Tibial nerve (tissue), 4 donors: ENCODE measurements at regions not wholly inside any gene's neighbourhood (a gene's known extent, or its start where the extent isn't known, plus 50 kb on each side); places are given as distances from the start of the nearest gene placed in this dataset.

Source experiments
- DNase-seq, 2 donors: peaks; one replicate each; pipeline ENCODE4 v3.0.0-alpha.2; 2019; ENCODE audit warnings: low spot score in 2 of 2
- H3K27ac ChIP-seq, 4 donors: fragments of 200-600 bp; sonication (generic) in 3 of 4; one replicate each; pipeline ENCODE4 v1.5.1; 2017 to 2019; ENCODE audit warnings: mild to moderate bottlenecking in 1 of 4
- H3K27me3 ChIP-seq, 2 donors: fragments of 200-600 bp; sonication (generic) in 1 of 2; one replicate each; pipeline versions ENCODE4 v1.5.1 to v1.6.0; 2017 to 2019
- H3K36me3 ChIP-seq, 3 donors: fragments of 200-600 bp; sonication (generic); one replicate each; pipeline ENCODE4 v1.5.1; 2018 to 2019
- H3K4me1 ChIP-seq, 4 donors: fragments of 200-600 bp; sonication (generic) in 3 of 4; one replicate each; pipeline ENCODE4 v1.5.1; 2017 to 2019
- H3K4me3 ChIP-seq, 4 donors: fragments of 200-600 bp; sonication (generic) in 3 of 4; one replicate each; pipeline ENCODE4 v1.5.1; 2017 to 2019; ENCODE audit warnings: mild to moderate bottlenecking in 1 of 4, moderate library complexity in 1 of 4
- H3K9me3 ChIP-seq, 4 donors: fragments of 200-600 bp; sonication (generic) in 3 of 4; one replicate each; pipeline ENCODE4 v1.5.1; 2017 to 2019
- EP300 ChIP-seq, 2 donors: sonication (generic); formaldehyde crosslinking; IDR thresholded peaks; one replicate each; pipeline ENCODE4 v1.6.1; 2017; ENCODE audit warnings: antibody characterized with exemption in 2 of 2, mild to moderate bottlenecking in 1 of 2
- POLR2A ChIP-seq, 2 donors: fragments of 450-650 bp; IDR thresholded peaks; one replicate each; pipeline ENCODE4 v1.6.1; 2017; ENCODE audit warnings: antibody characterized with exemption in 2 of 2, mild to moderate bottlenecking in 2 of 2, moderate library complexity in 2 of 2
- WGBS, 2 donors: methylation state at CpG; one replicate each; pipeline ENCODE4 v1.1.5; 2018; 5-methylcytosine and 5-hydroxymethylcytosine counted together
- TF ChIP-seq, protein P1 (sequence below), 5 experiments: fragments of 200-600 bp in 3 of 5; fragments of 450-650 bp in 2 of 5; sonication (generic) in 3 of 5; IDR thresholded peaks; one replicate each; pipeline ENCODE4 v1.5.1; 2016 to 2019; ENCODE audit warnings: antibody characterized with exemption in 5 of 5, mild to moderate bottlenecking in 3 of 5, moderate library complexity in 2 of 5

DNA sequence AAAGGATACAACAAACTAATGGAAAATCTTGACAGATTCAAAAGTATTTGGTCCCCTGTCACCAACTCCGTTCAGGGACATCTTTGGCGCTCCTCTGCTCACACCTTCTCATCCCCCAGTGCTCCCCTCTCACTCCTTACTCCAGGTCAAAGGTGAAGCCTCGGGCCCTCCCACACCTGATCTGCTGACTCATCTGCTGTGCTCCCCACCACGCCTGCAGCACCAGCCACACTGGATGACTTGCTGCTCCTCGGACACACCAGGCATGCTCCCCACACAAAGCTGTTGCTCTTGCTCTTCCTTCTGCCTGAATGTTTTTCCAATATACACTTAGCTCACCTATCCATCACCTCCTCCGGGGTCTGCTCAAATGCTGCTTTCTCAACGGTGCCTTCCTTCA lies 123.4 kb downstream of the ESM1 start:
- 64 to 73% methylated on average over 7 of the region's 7 CpGs for WGBS, 2 donors
- Histone ChIP-seq H3K27ac (peak overlapping the region in 2 of 4 donors; percentile 40), H3K9me3 (peaks cover 0 to 25% (median 0%) of the 10 kb centered on the region in 4 donors), H3K27me3 (no peaks in the 10 kb centered on the region), H3K36me3 (no peaks in the 10 kb centered on the region), H3K4me3 (no peak overlapping the region), H3K4me1 (peaks cover 0 to 13% (median 3%) of the 10 kb centered on the region in 4 donors)
- DNase-seq = no peak
- TF ChIP-seq, protein P1, sequence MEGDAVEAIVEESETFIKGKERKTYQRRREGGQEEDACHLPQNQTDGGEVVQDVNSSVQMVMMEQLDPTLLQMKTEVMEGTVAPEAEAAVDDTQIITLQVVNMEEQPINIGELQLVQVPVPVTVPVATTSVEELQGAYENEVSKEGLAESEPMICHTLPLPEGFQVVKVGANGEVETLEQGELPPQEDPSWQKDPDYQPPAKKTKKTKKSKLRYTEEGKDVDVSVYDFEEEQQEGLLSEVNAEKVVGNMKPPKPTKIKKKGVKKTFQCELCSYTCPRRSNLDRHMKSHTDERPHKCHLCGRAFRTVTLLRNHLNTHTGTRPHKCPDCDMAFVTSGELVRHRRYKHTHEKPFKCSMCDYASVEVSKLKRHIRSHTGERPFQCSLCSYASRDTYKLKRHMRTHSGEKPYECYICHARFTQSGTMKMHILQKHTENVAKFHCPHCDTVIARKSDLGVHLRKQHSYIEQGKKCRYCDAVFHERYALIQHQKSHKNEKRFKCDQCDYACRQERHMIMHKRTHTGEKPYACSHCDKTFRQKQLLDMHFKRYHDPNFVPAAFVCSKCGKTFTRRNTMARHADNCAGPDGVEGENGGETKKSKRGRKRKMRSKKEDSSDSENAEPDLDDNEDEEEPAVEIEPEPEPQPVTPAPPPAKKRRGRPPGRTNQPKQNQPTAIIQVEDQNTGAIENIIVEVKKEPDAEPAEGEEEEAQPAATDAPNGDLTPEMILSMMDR (IDR thresholded peaks at IDR 0.05) = no peak
- TF ChIP-seq POLR2A (IDR thresholded peaks at IDR 0.05) = no peak
- no peak for TF ChIP-seq EP300 (IDR thresholded peaks at IDR 0.05)

DNA sequence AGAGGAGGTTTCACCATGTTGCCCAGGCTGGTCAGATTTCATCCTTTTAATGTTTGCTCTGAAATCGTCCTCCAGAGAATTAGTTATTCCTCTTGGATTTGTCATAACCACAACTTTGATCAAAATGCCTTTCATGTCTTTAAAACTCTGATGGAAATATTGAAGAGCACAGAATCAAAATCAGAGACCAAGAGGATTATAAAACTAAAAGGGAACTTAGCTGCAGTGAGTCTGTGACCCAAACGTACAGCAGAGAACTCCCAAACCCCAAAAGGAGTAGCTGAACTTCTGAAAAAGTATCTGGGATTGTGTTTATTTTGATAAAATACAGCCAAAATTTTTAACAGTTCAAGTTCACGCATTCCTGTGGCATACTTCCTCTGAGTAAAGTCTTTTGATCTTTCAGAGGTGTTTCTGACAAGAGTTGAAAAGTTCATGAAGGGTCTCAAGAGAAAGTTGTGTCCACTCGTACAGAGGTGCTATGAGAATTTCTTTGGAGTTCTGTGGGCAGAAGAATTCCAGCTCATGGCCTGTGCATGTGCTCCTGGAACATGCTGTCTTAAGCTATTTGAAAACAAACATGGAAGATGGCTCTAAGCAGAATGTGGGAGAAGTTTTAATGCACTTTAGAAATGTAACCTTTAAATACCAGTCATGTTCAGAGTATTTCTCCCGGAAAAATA lies 124.0 kb downstream of the ESM1 start:
- TF ChIP-seq, protein P1 (IDR thresholded peaks at IDR 0.05) = no peak
- TF ChIP-seq EP300 (IDR thresholded peaks at IDR 0.05) (no peak), POLR2A (IDR thresholded peaks at IDR 0.05) (no peak)
- H3K4me1 ChIP-seq = peaks cover 0 to 13% (median 3%) of the 10 kb centered on the region in 4 donors
- peak overlapping the region in 1 of 4 donors; percentile 40 for H3K27ac ChIP-seq
- DNase-seq = no peak
- no peak overlapping the region for H3K4me3 ChIP-seq
- 45 to 50% methylated on average over 5 of the region's 5 CpGs for WGBS, 2 donors
- H3K9me3 ChIP-seq = peaks cover 0 to 27% (median 0%) of the 10 kb centered on the region in 4 donors
- H3K27me3 ChIP-seq = no peaks in the 10 kb centered on the region
- no peaks in the 10 kb centered on the region for H3K36me3 ChIP-seq

DNA sequence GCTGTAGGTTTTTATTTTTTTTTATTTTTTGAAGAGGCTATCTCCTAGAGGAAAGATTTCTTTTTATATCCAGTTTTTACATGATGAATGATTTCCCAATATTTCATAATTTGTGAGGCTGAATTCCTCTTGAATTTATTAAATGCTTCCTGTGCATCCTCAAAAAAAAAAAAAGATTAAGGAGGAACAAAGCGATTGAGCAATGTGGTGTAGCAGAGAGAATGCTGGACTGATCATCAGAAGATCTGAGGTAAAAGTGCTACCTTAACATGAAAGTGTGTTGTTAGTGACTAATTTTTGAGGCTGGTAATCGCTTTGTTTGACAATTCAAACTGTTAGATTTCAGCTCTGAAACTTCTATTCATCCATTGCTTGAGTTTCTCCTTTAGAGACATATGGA lies 125.1 kb downstream of the ESM1 start:
- peaks cover 0 to 13% (median 3%) of the 10 kb centered on the region in 4 donors for H3K4me1 ChIP-seq
- TF ChIP-seq POLR2A (IDR thresholded peaks at IDR 0.05) = no peak
- TF ChIP-seq, protein P1 (IDR thresholded peaks at IDR 0.05) = no peak
- no peak for TF ChIP-seq EP300 (IDR thresholded peaks at IDR 0.05)
- 74 to 76% methylated on average over 2 of the region's 2 CpGs for WGBS, 2 donors
- no peaks in the 10 kb centered on the region for H3K36me3 ChIP-seq
- DNase-seq = no peak
- no peak overlapping the region for H3K4me3 ChIP-seq
- peaks cover 0 to 27% (median 0%) of the 10 kb centered on the region in 4 donors for H3K9me3 ChIP-seq
- no peak overlapping the region for H3K27ac ChIP-seq
- no peaks in the 10 kb centered on the region for H3K27me3 ChIP-seq

DNA sequence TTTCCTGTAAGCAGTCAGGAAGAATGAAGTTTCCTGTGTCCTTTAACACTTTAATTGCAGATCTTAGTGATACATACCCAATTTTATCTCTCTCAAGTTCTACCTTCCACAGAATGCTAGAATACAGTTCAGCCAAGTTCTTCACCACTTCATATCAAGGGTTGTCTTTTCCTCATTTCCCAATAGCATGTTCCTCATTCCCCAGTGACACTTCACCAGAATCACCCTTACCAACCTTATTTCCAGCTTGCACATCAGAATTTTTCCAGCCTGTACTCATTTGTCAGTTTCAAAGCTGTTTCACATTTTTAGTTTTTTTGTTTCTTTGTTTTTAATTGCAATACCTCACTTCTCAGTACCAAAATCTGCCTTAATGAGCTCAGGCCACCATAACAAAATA lies 126.1 kb downstream of the ESM1 start:
- Histone ChIP-seq H3K4me1 (peaks cover 0 to 13% (median 3%) of the 10 kb centered on the region in 4 donors), H3K4me3 (no peak overlapping the region), H3K27me3 (no peaks in the 10 kb centered on the region), H3K27ac (no peak overlapping the region), H3K36me3 (no peaks in the 10 kb centered on the region), H3K9me3 (peaks cover 0 to 27% (median 0%) of the 10 kb centered on the region in 4 donors)
- TF ChIP-seq, protein P1 (IDR thresholded peaks at IDR 0.05) = no peak
- no peak for TF ChIP-seq POLR2A (IDR thresholded peaks at IDR 0.05)
- TF ChIP-seq EP300 (IDR thresholded peaks at IDR 0.05) = no peak
- DNase-seq = no peak

- H3K27ac ChIP-seq = no peak overlapping the region
- no peaks in the 10 kb centered on the region for H3K36me3 ChIP-seq
- H3K9me3 ChIP-seq = peaks cover 0 to 27% (median 0%) of the 10 kb centered on the region in 4 donors
- no peaks in the 10 kb centered on the region for H3K27me3 ChIP-seq
- WGBS, 2 donors = 89 to 91% methylated on average over 5 of the region's 5 CpGs
- no peak for TF ChIP-seq POLR2A (IDR thresholded peaks at IDR 0.05)
- TF ChIP-seq, protein P1 (IDR thresholded peaks at IDR 0.05) = no peak
- TF ChIP-seq EP300 (IDR thresholded peaks at IDR 0.05) = no peak
- no peaks in the 10 kb centered on the region for H3K4me1 ChIP-seq
- DNase-seq = no peak
- H3K4me3 ChIP-seq = no peak overlapping the region
Observed at GRCh38 chr5:54854883-54855581, 130.4 kb downstream of the ESM1 start.
